ENCODE measurements at regions not wholly inside any gene's neighbourhood (a gene's known extent, or its start where the extent isn't known, plus 50 kb on each side); places are given as distances from the start of the nearest gene placed in this dataset.

- no peak overlapping the region for H3K27ac ChIP-seq (ENCODE audit: poor library complexity, severe bottlenecking)
- H3K4me1 ChIP-seq (ENCODE audit: insufficient read depth, poor library complexity, severe bottlenecking): no peaks in the 10 kb centered on the region
- no peak overlapping the region for H3K4me3 ChIP-seq (ENCODE audit: severe bottlenecking)
- no peak for ATAC-seq (ENCODE audit: low read depth)
- H3K9me3 ChIP-seq (ENCODE audit: severe bottlenecking): no peaks in the 10 kb centered on the region
- no peaks in the 10 kb centered on the region for H3K36me3 ChIP-seq (ENCODE audit: low read depth)
- TF ChIP-seq CTCF (IDR thresholded peaks at IDR 0.05; ENCODE audit: poor library complexity, severe bottlenecking): no peak
- H3K27me3 ChIP-seq (ENCODE audit: insufficient read depth, poor library complexity, severe bottlenecking): no peaks in the 10 kb centered on the region
- DNase-seq (ENCODE audit: low spot score): no peak
Measured at GRCh38 chr2:12167525-12168317, 421.3 kb downstream of the LPIN1 start.

- no peaks in the 10 kb centered on the region for H3K27me3 ChIP-seq (ENCODE audit: insufficient read depth, poor library complexity, severe bottlenecking)
- ATAC-seq (ENCODE audit: low read depth) (no peak), DNase-seq (ENCODE audit: low spot score) (no peak)
- H3K9me3 ChIP-seq (ENCODE audit: severe bottlenecking): no peaks in the 10 kb centered on the region
- H3K4me1 ChIP-seq (ENCODE audit: insufficient read depth, poor library complexity, severe bottlenecking): no peaks in the 10 kb centered on the region
- H3K4me3 ChIP-seq (ENCODE audit: severe bottlenecking): no peak overlapping the region
- H3K27ac ChIP-seq (ENCODE audit: poor library complexity, severe bottlenecking): no peak overlapping the region
- no peaks in the 10 kb centered on the region for H3K36me3 ChIP-seq (ENCODE audit: low read depth)
- no peak for TF ChIP-seq CTCF (IDR thresholded peaks at IDR 0.05; ENCODE audit: poor library complexity, severe bottlenecking)
Measured at GRCh38 chr2:12168354-12168753, 421.9 kb downstream of the LPIN1 start.

- DNase-seq (ENCODE audit: low spot score): no peak
- H3K27me3 ChIP-seq (ENCODE audit: insufficient read depth, poor library complexity, severe bottlenecking): no peaks in the 10 kb centered on the region
- no peak for ATAC-seq (ENCODE audit: low read depth)
- no peaks in the 10 kb centered on the region for H3K9me3 ChIP-seq (ENCODE audit: severe bottlenecking)
- no peak overlapping the region for H3K27ac ChIP-seq (ENCODE audit: poor library complexity, severe bottlenecking)
- no peak overlapping the region for H3K4me3 ChIP-seq (ENCODE audit: severe bottlenecking)
- H3K36me3 ChIP-seq (ENCODE audit: low read depth): no peaks in the 10 kb centered on the region
- no peaks in the 10 kb centered on the region for H3K4me1 ChIP-seq (ENCODE audit: insufficient read depth, poor library complexity, severe bottlenecking)
- no peak for TF ChIP-seq CTCF (IDR thresholded peaks at IDR 0.05; ENCODE audit: poor library complexity, severe bottlenecking)
Measured at GRCh38 chr2:12168791-12169388, 422.5 kb downstream of the LPIN1 start.

GRCh38 chr2:12169721-12170120, 423.3 kb downstream of the LPIN1 start:
- Histone ChIP-seq H3K4me1 (ENCODE audit: insufficient read depth, poor library complexity, severe bottlenecking) (no peaks in the 10 kb centered on the region), H3K27me3 (ENCODE audit: insufficient read depth, poor library complexity, severe bottlenecking) (no peaks in the 10 kb centered on the region), H3K36me3 (ENCODE audit: low read depth) (no peaks in the 10 kb centered on the region), H3K27ac (ENCODE audit: poor library complexity, severe bottlenecking) (no peak overlapping the region), H3K4me3 (ENCODE audit: severe bottlenecking) (no peak overlapping the region), H3K9me3 (ENCODE audit: severe bottlenecking) (no peaks in the 10 kb centered on the region)
- TF ChIP-seq CTCF (IDR thresholded peaks at IDR 0.05; ENCODE audit: poor library complexity, severe bottlenecking): no peak
- no peak for DNase-seq (ENCODE audit: low spot score)
- no peak; the same call in 2 of the 3 replicates for ATAC-seq (ENCODE audit: low read depth)

- H3K4me3 ChIP-seq (ENCODE audit: severe bottlenecking): no peak overlapping the region
- H3K27me3 ChIP-seq (ENCODE audit: insufficient read depth, poor library complexity, severe bottlenecking): no peaks in the 10 kb centered on the region
- H3K9me3 ChIP-seq (ENCODE audit: severe bottlenecking): no peaks in the 10 kb centered on the region
- no peaks in the 10 kb centered on the region for H3K36me3 ChIP-seq (ENCODE audit: low read depth)
- no peaks in the 10 kb centered on the region for H3K4me1 ChIP-seq (ENCODE audit: insufficient read depth, poor library complexity, severe bottlenecking)
- no peak for ATAC-seq (ENCODE audit: low read depth)
- no peak for TF ChIP-seq CTCF (IDR thresholded peaks at IDR 0.05; ENCODE audit: poor library complexity, severe bottlenecking)
- H3K27ac ChIP-seq (ENCODE audit: poor library complexity, severe bottlenecking): no peak overlapping the region
- no peak for DNase-seq (ENCODE audit: low spot score)
Measured at GRCh38 chr2:12170121-12170520, 423.7 kb downstream of the LPIN1 start.
